GM21717 (cell line): ENCODE measurements at regions not wholly inside any gene's neighbourhood (a gene's known extent, or its start where the extent isn't known, plus 50 kb on each side); places are given as distances from the start of the nearest gene placed in this dataset.

Experiments used
- ATAC-seq: cut with Tn5 transposase; IDR thresholded peaks from one replicate; pipeline ENCODE4 v1.9.1; 2021; ENCODE audit warnings: mild to moderate bottlenecking, moderate library complexity; ENCODE audit not compliant: unreplicated experiment

DNA sequence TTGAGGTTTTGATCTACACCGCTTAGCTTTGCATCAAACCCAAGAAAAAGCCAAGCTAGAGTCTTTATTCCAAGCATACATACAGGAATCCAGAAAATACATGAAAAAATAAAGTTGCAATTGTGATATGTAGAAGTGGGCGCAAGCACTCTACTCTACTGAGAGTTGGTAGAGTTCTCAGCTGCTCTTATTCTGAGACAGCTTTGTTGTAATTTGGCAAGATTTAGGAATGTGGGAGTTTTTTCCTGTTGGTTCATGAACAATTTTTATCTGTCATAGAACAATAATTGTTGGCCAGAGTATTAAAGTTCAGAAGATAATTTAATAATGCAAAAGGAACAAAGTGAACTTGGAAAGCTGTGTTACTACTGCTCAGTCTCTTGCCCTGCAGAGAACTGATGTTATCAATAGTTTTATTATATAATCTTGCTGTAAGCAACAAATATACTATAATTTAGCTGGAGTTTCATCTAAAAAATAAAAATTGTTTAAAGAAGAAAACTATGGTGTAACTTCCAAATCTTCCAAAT lies 302.0 kb upstream of the RND3 start:
- ATAC-seq = no peak

DNA sequence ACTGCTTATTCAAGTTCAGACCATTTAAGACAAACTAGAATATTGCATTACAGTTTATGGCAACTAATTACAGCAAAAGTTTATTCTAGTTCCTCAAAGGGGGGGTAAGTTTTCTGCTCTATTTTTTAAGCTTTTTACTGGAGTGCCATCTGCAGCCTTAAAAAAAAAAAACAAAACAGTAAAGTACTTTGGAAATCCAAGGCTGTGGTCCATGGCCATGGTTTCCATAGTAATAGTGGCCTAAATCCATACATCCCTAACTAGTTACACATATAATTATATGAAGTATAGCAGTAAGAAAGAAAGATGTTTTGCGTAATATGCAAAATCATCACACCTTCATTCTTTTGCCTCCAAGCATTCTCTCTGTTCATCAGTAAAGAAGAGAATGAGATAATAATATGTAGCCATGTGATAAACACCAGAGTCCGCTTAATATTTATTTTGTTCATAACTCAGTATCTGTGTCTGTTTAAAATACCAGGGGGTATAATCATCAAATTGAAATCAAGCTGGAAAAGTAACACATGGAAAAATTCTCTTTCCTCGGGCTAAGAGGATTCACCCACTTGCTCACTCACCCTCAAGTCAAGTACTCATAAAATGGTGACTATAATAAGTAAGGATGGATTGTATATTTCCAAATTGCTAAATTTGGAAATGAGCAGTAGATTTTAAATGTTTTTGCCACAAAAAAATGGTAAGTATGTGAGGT lies 301.1 kb upstream of the RND3 start:
- no peak for ATAC-seq

DNA sequence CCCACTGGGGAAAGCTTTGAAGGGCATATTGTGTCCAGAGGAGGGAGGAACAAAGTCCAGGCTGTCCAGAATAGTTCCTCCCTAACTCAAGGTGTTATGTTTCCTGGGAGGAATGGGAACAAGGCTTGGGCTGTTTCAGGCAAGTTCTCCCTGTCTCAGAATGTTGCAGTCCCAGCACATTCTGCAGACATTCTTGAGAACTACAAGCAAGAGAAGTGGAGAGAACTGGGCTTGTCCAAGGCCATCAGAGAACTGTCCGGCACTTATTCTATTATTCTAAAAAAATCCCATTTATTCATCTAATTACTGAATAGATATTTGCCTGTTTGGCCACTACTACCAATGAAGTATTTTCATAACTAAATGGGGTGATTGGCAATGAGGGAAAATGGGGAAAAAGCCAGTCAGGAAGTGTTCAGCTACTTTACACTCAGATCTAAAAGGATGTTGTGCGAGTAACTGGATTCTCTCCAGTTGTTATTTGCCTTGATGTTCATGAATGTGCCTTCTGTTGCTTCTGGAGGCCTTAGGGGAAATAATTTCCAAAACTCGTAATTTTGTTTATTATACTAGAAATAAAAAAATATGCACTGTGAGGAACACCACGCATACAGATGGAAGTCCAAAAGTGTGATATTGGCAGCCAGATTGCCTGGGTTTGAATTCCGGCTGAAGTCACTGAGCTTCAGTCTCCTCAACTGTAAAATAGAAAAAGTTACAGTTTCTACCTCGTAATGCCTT lies 300.1 kb upstream of the RND3 start:
- ATAC-seq = no peak

DNA sequence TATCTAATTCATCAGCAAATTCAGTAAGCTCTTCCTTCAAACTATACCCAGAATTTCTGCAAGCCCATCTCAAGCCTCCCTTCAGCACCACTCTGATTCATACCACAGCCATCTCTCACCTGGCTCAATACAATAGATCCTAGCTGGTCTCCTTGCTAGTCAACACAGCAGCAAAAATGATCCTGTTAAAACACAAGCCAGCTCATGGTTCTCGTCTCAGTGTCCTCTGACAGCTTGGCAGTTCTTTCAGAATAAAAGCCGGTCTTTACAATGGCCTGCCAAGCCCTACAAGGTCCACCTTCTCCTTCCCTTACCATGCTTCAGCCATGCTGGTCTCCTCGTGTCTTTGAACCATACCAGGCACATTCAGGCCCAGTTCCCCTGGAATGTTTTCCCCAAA lies 296.9 kb upstream of the RND3 start:
- ATAC-seq = no peak

DNA sequence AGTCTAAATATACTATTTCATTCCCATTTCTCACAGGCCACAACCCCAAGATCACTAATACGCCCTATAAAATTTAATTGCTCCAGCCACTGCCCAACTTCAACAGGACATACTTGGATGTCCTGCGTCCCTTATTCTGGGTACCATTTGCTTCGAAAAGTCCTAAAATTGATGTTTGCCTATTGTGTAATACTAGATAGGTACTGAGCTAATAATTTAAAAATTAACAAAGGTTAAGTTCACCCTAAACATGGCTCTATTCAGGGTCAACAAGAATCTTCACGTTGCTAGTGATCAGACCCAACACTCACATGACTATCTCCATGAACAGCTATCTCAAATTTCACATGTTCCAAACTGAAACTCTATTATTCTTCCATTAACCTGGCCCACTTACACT lies 296.4 kb upstream of the RND3 start:
- ATAC-seq = no peak

DNA sequence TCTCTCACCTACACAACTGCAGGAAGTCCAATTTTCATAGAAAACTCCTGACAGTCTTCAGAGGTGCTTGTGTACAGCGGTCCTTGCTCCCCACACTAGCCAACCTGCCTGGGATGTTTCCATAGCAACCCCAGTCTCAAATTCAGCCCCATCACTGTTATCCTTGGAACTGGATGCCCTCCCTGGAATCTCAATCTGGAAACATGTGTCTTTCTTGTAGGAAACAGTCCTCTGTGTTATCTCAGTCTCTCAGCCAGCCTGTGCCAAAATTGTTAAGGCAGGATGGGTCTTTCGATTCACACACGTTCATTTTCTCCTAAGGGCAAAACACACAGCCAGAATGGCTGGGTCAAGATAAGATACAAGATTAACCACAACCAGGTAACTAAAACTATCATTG lies 295.5 kb upstream of the RND3 start:
- ATAC-seq = no peak

DNA sequence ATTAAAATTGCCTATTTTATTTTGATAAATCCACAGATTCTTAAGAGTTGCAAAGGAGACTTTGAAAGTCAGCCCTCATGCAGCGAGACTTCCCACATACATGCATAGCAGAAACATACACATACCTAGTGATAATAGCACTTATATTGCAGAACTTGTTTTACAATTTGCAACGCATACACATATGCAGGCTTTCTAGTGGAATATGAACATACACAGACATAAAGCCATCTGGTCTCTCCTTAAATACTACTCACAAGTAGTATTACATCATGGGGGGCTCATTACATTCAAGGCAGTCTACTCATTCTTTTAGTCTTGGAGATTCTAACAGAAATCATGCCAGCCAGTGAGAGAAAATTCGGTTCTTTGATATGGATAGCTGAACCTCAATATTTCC lies 295.1 kb upstream of the RND3 start:
- ATAC-seq = no peak

DNA sequence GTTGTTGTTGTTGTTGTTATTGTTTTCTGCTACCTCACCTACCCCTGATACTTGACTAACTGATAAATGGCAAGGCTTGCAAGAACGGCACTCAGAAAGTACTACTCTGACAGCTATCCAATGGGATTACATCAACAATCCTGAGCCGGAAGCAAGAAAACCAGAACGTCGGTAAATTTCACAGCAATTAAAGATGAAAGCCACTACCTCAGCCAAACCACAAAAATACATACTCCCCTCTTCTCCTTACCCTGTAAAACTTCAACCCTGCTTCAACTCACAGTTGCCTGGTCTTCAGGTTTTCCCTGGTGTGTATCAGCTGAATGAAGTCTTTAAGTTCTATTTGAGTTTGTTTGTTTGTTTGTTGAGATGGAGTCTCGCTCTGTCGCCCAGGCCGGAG lies 293.7 kb upstream of the RND3 start:
- no peak for ATAC-seq

DNA sequence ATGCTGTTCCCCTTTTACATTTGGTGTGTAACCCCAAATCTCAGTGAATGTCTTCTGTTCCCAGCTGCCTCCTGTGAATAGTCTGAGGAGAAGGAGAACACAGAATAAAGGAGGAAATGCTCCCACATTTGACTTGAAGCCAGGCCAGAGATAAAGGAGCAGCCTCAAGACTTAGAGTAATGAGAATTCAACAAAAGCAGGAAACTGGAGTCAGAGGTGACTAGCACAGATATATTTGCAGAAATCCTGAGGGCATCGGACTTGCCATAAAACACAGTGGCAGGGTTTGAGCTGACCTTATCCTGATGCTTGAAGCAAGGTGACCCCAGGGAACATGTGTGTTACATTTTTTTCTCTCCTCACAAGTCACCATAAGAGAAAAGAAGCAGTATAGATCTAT lies 291.4 kb upstream of the RND3 start:
- ATAC-seq = no peak

DNA sequence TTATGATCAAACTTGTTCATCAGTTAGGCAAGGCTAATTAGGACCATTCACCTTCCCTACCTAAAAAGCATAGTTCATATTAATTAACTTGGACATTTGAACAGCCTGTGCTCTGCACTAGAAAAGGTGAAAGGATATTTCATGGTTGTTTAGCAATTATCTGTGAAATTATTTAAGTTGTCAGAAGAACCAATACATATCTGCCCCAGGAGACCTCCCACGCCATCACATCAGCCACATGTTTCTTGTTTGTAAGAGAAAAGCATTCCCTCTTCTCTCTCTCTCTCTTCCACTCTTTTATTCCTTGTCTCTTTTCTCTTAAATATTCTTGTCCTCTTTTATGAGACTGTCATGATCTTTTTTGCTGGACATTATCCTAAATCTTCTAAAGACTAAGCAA lies 282.0 kb upstream of the RND3 start:
- no peak for ATAC-seq

DNA sequence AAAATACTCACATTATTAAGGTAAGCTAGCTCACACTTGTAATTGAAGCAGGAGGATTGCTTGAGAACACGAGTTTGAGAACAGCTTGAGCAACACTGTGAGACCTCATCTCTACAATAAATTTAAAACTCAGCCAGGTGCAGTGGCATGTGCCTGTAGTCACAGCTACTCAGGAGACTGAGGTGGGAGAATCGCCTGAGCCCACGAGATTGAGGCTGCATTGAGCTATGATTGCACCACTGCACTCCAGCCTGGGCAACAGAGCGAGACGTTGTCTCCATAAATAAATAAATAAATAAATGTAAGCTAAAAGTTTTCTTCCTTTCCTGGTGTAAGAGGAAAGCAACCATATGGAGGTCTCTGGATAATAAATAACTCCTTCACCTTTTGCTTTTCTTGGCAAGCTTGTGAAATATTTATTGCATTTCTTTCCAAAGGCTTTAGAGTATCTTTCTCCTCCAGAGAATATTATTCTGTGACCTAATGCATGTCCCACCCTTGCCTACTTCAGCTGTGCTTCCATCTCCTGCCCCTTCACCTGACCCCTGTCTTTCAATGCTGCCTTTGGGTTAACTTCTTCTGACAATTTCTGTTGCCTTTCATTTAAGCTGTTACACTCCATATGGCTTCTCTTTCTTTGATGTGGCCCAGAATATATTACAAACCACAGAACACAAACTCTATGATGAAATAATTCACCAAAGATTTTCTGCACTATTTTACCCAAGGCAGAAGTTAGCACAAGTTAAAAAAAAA lies 280.7 kb upstream of the RND3 start:
- ATAC-seq = no peak

DNA sequence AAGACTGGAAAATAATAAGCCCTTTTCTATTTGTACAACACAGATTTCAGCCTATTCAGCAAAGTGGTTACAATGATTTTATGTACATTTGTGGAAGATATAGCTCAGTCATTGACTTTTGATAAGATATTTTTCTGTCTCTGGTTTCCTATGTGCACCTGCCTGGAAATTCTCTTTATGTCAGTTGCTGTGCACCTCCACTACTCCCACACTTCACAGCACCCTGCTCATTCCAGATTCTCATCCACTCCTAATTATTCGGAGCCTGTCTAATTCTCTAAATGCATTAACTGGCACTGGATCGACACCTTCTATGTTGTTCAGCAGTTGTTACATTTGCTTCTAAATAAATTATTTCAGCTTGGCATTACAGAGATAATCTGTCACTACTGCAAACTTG lies 275.1 kb upstream of the RND3 start:
- no peak for ATAC-seq

DNA sequence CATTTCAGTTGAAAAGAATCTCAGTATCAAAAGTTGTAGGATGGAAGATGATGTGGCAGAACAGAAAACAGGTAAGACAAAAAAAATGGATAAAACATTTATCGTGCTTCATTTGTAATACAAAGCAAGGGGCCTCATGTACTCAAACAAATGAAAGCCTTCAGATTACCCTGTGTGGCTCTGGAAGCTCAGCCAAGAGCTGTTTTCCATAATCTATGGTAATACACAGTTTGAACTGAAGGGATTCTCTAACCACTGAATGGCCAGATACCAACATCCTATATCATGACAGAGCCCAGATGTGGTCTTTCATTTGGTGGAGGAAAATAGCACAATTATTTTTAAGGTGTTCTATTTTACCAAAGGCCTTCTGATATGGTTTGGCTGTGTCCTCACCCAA lies 272.1 kb upstream of the RND3 start:
- ATAC-seq = no peak

DNA sequence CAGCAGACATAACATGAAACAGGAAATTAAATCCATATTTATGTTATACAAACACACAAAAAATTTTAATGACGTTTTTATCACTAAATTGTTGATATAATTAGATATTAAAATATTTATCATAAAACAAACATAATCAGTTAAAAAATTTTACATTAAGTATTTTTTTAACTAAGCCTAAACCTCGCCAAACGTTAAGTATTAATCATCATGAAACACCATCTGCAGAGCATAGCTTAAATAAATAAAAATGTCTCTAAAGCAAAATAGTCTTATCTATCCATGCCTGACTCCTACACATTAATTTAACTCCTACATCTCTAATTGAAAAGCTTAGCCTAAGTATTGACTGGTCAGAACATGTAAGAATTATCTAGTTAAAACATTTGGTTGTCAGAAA lies 271.6 kb upstream of the RND3 start:
- no peak for ATAC-seq

DNA sequence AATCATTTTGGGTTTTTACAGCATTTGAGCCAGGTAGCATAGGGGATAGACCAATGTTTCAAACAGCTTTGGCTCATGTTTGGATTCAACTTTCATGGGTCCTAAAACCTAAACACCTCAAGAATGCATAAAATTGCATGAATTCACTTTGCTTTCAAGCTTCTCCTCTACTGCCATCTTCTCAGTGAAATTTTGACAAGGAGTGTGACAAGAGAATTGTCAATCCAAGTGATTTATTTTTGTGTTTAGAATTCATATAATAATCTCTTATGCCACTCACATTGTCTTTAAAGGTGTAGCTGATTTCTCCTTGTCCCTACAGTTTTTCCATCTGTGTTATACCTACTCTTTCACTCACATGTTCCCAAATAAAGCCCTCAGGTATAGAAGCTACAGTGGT lies 264.8 kb upstream of the RND3 start:
- no peak for ATAC-seq

DNA sequence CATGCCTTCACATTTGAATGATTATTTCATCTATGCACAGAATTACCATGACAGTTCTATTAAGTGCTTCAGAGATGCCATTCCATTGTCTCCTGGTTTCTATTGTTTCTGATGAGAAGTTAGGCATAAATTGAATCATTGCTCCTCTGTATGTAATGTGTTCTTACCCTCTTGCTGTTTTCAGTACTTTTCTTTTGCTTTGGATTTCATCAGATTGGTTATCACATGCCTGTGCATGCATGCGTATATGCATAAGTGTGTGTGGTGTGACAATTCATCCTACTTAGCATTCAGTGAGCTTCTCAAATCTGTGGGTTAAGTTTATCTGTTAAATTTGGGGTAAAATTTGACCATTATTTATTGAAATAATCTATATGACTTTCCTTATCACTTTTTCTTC lies 263.3 kb upstream of the RND3 start:
- ATAC-seq = no peak

DNA sequence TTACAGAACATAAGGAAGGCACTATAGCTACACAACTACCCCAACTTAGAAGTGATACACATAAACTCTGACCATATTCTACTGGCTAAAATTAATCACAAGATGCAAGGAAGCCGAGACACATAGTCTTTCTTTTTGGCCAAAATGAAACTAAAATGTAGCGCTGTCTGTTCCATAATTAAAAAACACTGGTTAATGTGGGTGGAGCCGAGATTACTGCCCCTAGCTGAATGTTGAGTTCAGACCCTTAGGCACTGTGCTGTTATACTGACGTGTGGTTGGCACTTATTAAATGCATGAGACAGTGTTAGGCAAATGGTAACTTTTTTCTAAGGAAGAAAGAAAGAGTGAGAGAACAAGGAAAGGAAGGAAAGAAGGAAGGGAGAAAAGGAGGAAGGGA lies 254.6 kb upstream of the RND3 start:
- ATAC-seq = no peak

DNA sequence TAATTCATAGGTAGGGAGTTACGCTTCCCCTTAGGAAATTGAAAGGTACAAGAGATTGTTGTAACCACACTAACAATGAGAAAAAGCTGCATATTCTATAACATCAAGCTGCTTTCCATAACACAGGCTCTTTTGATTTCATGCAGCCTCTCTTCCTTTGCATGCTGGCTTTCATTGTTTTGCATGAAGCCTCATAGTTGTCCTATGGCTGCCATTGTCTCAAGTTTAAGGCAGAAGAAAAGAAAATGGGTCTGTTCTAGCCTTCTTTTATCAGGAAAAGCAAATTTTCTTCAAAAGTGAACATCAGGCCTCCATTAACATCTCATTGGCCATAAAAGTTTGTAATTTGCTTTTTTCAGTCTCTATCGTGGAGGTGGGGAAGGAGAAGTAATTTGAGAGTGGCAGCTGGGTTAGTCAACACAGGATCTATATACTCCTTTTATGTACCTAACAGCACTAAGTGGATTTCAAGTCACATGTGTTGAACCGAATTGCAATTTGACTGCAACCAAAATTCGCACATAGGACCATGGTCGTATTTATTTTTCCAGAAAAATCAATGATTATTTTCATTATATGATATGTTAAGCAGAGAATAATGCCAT lies 248.5 kb upstream of the RND3 start:
- no peak for ATAC-seq

DNA sequence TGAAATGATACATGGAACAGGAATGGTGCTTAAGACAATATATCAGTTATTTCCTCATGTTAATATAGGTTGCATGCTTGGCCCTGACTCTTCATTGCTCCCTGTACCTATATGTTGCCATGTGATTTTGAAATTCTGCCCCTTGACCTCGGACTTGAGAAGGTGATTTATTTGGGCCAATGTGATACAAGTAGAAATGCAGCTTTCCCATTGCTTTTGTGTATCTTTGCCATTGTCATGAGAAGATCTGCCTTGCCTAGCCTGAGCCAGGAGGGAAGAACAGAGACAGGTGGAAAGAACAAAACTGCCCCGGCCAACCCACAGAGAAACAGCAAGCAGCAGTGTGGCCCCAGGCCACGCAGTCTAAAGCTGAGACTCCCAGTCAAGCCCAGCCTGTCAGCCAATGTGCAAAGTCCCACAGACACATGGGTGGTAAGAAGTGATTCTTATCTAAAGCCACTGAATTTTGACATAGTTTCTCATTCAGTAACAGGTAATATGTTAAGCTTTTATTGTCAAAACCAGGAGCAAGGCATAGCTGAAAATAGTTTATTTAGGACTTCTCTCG lies 245.7 kb upstream of the RND3 start:
- no peak for ATAC-seq

DNA sequence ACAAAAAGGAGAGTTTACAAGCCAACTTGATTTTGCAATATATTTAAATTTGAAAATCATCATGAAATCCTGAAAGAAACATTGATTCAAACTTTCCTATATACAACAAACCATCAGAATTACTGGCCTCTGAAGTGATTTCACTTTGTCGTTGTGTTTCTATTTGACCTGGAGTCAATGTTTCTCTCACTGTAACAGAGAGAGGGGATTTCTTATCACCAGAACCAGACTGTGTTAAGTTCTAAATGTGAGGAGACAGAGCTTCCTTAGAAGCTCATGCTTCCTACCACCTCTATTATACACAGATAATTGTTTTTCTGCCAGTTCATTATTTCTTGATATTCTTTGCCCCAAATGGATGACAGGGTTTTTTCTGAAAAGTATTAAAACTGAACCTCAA lies 245.0 kb upstream of the RND3 start:
- no peak for ATAC-seq

DNA sequence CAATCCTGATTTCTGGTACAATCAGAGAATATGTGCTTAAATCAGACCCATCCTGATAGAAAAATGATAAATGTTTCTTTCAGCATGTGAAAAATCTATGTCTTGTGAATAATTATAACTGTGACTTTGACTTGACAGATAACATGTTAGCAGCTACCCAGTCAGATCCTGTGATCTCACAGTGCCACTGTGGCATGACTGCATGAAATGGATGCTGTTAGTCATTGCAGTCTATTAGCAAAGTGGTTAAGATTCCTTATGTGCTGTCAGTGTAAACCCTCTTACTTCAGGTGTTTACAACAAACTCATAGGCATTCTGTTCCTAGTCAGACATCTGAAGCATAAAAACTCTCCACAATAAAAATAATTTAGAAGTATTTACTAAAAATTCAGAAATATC lies 244.6 kb upstream of the RND3 start:
- no peak for ATAC-seq
